GF-D8 (cell line): ENCODE measurements at regions not wholly inside any gene's neighbourhood (a gene's known extent, or its start where the extent isn't known, plus 50 kb on each side); places are given as distances from the start of the nearest gene placed in this dataset.

Source experiments
- DNase-seq: peaks from one replicate; lab custom pipeline; 2025; lab: John Stamatoyannopoulos, UW

GRCh38 chr20:60213126-60213893, 255.1 kb downstream of the CDH26 start:
- DNase-seq = no peak

GRCh38 chr20:60214901-60215815, 256.9 kb downstream of the CDH26 start:
- DNase-seq = no peak

GRCh38 chr20:60215816-60216730, 257.9 kb downstream of the CDH26 start:
- no peak for DNase-seq

GRCh38 chr20:60219231-60219630, 261.0 kb downstream of the CDH26 start:
- no peak for DNase-seq

GRCh38 chr20:60219984-60220562, 261.9 kb downstream of the CDH26 start:
- no peak for DNase-seq

GRCh38 chr20:60220706-60221105, 262.5 kb downstream of the CDH26 start:
- no peak for DNase-seq

- DNase-seq = no peak
Observed at GRCh38 chr20:60221593-60221992, 263.4 kb downstream of the CDH26 start.

GRCh38 chr20:60222497-60222896, 264.3 kb downstream of the CDH26 start:
- DNase-seq = no peak

GRCh38 chr20:60223174-60223573, 265.0 kb downstream of the CDH26 start:
- DNase-seq = no peak

- no peak for DNase-seq
Observed at GRCh38 chr20:60224914-60225313, 266.7 kb downstream of the CDH26 start.

GRCh38 chr20:60228255-60228654, 270.0 kb downstream of the CDH26 start:
- DNase-seq = peak; percentile 74

- no peak for DNase-seq
Observed at GRCh38 chr20:60232380-60232779, 274.2 kb downstream of the CDH26 start.

- no peak for DNase-seq
Observed at GRCh38 chr20:60233018-60233630, 274.9 kb downstream of the CDH26 start.

- DNase-seq = no peak
Observed at GRCh38 chr20:60236613-60237012, 278.4 kb downstream of the CDH26 start.

- DNase-seq = peak; percentile 17
Observed at GRCh38 chr20:60237981-60238380, 279.8 kb downstream of the CDH26 start.

GRCh38 chr20:60238992-60239660, 280.9 kb downstream of the CDH26 start:
- no peak for DNase-seq

GRCh38 chr20:60239956-60240355, 281.7 kb downstream of the CDH26 start:
- DNase-seq = no peak

- no peak for DNase-seq
Observed at GRCh38 chr20:60240415-60240814, 282.2 kb downstream of the CDH26 start.

GRCh38 chr20:60240986-60241385, 282.8 kb downstream of the CDH26 start:
- no peak for DNase-seq

GRCh38 chr20:60242836-60243505, 284.7 kb downstream of the CDH26 start:
- no peak for DNase-seq
